Heart left ventricle (tissue), 16 donors: ENCODE measurements at regions not wholly inside any gene's neighbourhood (a gene's known extent, or its start where the extent isn't known, plus 50 kb on each side); places are given as distances from the start of the nearest gene placed in this dataset.
"Not testable (repeated sequence)": the region's sequence is repeated elsewhere in the genome, so short reads cannot be mapped to it uniquely, and the experiment has no call there.

ENCODE experiments used
- ATAC-seq, 4 donors: fragments of 200-7000 bp; cut with Tn5 transposase; one replicate each; pipeline ENCODE4 v1.9.1; 2020 to 2022; ENCODE audit warnings: moderate library complexity in 4 of 4, mild to moderate bottlenecking in 3 of 4, moderate number of reproducible peaks in 1 of 4
- DNase-seq, 5 donors: peaks; one replicate each; pipeline ENCODE4 v3.0.0-alpha.2; 2020
- H3K27ac ChIP-seq, 12 donors: fragments of 200-600 bp; sonication (generic) in 4 of 12; one replicate each; pipeline versions ENCODE4 v1.5.0 to v1.8.0; 2016 to 2022; ENCODE audit warnings: mild to moderate bottlenecking in 2 of 12
- H3K27me3 ChIP-seq, 9 donors: fragments of 200-600 bp; sonication (generic) in 2 of 9; one replicate each; pipeline versions ENCODE4 v1.5.1 to v1.8.0; 2016 to 2022; ENCODE audit warnings: mild to moderate bottlenecking in 3 of 9
- H3K36me3 ChIP-seq, 9 donors: fragments of 200-600 bp; sonication (generic) in 2 of 9; one replicate each; pipeline versions ENCODE4 v1.5.0 to v1.8.0; 2018 to 2022; ENCODE audit warnings: mild to moderate bottlenecking in 2 of 9
- H3K4me1 ChIP-seq, 12 donors: fragments of 200-600 bp; sonication (generic) in 4 of 12; one replicate each; pipeline versions ENCODE4 v1.5.0 to v1.8.0; 2016 to 2022; ENCODE audit warnings: mild to moderate bottlenecking in 3 of 12
- H3K4me3 ChIP-seq, 12 donors: fragments of 200-600 bp; sonication (generic) in 4 of 12; one replicate each; pipeline versions ENCODE4 v1.5.0 to v1.8.0; 2017 to 2022; ENCODE audit warnings: mild to moderate bottlenecking in 9 of 12, moderate library complexity in 4 of 12
- H3K9me3 ChIP-seq, 12 donors: fragments of 200-600 bp; sonication (generic) in 4 of 12; one replicate each; pipeline versions ENCODE4 v1.5.0 to v1.8.0; 2016 to 2022; ENCODE audit warnings: mild to moderate bottlenecking in 1 of 12
- POLR2A ChIP-seq, 2 donors: fragments of 450-650 bp; IDR thresholded peaks; one replicate each; pipeline ENCODE4 v1.6.1; 2017; ENCODE audit warnings: antibody characterized with exemption in 2 of 2, mild to moderate bottlenecking in 2 of 2, moderate library complexity in 2 of 2
- WGBS, 4 donors: extraction: QIAGEN DNeasy Blood & Tissue Kit in 2 of 4; methylation state at CpG; one replicate each; pipeline versions ENCODE4 v1.1.5 to v1.1.7; 2013 to 2018; 5-methylcytosine and 5-hydroxymethylcytosine counted together
- intact Hi-C, 10 donors: fragments of 100-400 bp; cut with DNase I; formaldehyde crosslinking; loops; one replicate each; pipeline versions ENCODE4 v1.11.1 to v1.14.2; 2022
- TF ChIP-seq, protein P1 (sequence below), 12 donors: fragments of 200-600 bp; sonication (generic) in 4 of 12; IDR thresholded peaks; one replicate each; pipeline versions ENCODE4 v1.5.0 to v1.8.0; 2018 to 2022; ENCODE audit warnings: antibody characterized with exemption in 12 of 12, mild to moderate bottlenecking in 5 of 12
- donor health status: ischemic (EF 13 %, LVEDD 7.1; RV severe dilation, severe dysfunction).
- donor health status: healthy with polysubstance abuse.
- donor health status: DM: no; HTN: yes; CAD: no.
- donor health status: DM: no; HTN: no; CAD: no.
- donor health status: ischemic (EF 25% LVEDD 6.9; RV normal size, moderate dysfunction).
- donor health status: ischemic (EF 25% LVEDD 5.7; RV mildly dilated, moderate dysfunction).
- donor health status: healthy.
- donor health status: DM: yes; HTN: yes; CAD: no.
- donor health status: ischemic (EF 35%, LVEDD 5.7; RV mildly dilated, moderate dysfunction).
- donor health status: nonischemic (EF 11% LVEDD 7.7; RV severe dilation, severe dysfunction).
- donor health status: DM: yes; HTN: yes; CAD: no.
- donor health status: PGD.
- donor health status: ischemic (EF 29% LVEDD 5.4; RV normal size, mild dysfunction).
- donor health status: nonischemic (EF 23%, LVEDD 6.1; RV moderate dilation, normal function).

DNA sequence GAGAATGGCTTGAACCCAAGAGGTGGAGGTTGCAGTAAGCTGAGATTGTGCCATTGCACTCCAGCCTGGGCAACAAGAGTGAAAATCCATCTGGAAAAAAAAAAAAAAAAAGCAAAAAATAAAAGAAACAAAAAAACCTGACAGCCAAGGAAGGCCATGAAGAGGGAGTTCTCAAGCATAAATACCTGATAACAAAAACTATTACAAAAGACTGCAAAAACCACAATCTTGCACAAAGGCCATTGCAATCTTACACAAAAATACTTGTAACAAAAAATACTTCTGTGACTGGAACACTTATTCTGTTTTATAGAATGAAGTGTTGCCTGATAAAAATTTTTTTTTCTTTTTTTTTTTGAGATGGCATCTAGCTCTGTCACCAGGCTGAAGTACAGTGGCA lies 61.5 kb upstream of the TSC22D1 start:
- no peak for TF ChIP-seq POLR2A (IDR thresholded peaks at IDR 0.05)
- TF ChIP-seq, protein P1, sequence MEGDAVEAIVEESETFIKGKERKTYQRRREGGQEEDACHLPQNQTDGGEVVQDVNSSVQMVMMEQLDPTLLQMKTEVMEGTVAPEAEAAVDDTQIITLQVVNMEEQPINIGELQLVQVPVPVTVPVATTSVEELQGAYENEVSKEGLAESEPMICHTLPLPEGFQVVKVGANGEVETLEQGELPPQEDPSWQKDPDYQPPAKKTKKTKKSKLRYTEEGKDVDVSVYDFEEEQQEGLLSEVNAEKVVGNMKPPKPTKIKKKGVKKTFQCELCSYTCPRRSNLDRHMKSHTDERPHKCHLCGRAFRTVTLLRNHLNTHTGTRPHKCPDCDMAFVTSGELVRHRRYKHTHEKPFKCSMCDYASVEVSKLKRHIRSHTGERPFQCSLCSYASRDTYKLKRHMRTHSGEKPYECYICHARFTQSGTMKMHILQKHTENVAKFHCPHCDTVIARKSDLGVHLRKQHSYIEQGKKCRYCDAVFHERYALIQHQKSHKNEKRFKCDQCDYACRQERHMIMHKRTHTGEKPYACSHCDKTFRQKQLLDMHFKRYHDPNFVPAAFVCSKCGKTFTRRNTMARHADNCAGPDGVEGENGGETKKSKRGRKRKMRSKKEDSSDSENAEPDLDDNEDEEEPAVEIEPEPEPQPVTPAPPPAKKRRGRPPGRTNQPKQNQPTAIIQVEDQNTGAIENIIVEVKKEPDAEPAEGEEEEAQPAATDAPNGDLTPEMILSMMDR (IDR thresholded peaks at IDR 0.05) = no peak
- DNase-seq (no peak), ATAC-seq (no peak)
- no peak overlapping the region for H3K4me3 ChIP-seq
- H3K27ac ChIP-seq = no peak overlapping the region
- H3K4me1 ChIP-seq = no peaks in the 10 kb centered on the region
- no peaks in the 10 kb centered on the region for H3K36me3 ChIP-seq
- H3K9me3 ChIP-seq = no peaks in the 10 kb centered on the region
- intact Hi-C loops = no loop called here
- no peaks in the 10 kb centered on the region for H3K27me3 ChIP-seq

DNA sequence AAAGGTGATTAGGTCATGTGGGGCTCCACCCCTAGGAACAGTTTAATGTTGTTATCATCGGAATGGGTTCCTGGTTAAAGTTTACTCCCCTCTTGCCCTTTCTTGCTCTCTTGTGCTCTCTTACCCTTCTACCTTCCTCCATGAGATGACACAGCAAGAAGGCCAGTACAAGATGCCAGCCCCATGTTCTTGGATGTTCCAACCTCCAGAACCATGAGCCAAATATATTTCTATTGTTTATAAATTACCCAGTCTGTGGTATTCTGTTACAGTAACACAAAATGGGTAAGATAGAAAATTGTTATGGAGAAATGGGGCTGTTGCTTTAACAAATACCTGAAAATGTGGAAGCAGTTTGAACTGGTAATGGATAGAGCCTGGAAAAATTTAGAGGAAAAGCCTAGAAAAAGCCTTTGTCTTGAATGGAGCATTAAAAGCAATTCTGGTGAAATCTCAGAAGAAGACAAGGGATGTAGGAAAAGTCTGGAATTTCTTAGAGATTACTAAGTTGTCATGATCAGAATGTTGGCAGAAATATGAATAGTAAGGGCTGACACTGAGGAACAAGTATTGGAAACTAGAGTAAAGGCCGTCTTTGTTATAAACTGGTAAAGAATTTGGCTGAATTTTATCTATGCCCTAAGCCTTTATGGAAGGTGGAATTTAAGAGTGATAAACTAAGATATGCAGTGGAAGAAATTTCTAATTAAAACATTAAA lies 53.5 kb upstream of the TSC22D1 start:
- Histone ChIP-seq H3K4me3 (no peak overlapping the region), H3K9me3 (no peaks in the 10 kb centered on the region), H3K4me1 (no peaks in the 10 kb centered on the region), H3K27me3 (no peaks in the 10 kb centered on the region), H3K27ac (no peak overlapping the region), H3K36me3 (no peaks in the 10 kb centered on the region)
- DNase-seq (no peak), ATAC-seq (no peak)
- WGBS, 4 donors = 59 to 82% (median 74%) methylated on average over 2 of the region's 2 CpGs
- intact Hi-C loops = no loop called here
- TF ChIP-seq, protein P1 (IDR thresholded peaks at IDR 0.05) = no peak
- no peak for TF ChIP-seq POLR2A (IDR thresholded peaks at IDR 0.05)

DNA sequence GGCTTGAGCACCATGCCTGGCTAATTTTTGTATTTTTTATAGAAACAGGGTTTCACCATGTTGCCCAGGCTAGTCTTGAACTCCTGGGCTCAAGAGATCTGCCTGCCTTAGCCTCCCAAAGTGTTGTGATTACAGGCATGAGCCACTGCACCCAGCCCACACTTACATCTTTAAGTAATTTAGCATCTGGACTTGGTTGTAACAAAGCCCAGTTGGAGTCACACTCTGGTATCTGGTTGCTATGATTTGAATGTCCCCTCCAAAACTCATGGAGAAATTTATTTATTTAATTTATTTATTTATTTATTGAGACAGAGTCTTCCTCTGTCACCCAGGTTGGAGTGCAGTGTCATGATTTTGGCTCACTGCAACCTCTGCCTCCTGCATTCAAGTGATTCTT lies 52.7 kb upstream of the TSC22D1 start:
- H3K4me1 ChIP-seq, ATAC-seq, H3K27ac ChIP-seq, H3K27me3 ChIP-seq, intact Hi-C loops, H3K9me3 ChIP-seq, H3K4me3 ChIP-seq, H3K36me3 ChIP-seq, DNase-seq: not testable (repeated sequence)

DNA sequence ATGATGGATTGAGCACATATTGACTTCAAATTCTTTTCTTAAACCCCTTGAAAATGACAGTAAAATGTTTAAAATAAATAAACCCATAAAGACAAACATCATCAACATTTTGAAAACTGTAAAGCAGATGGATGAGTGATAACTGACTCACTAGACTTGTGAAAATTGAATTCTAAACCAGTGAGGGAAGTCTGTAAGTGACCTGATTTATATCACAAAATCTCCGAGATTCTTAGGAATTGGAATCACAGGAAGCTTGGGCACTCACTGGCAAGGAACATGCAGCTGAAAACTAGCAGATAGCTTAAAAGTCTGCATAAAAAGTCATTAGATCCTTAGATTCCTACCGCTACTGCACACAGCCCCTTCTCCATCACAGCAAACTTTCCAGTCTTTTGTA lies 51.3 kb upstream of the TSC22D1 start:
- H3K27me3 ChIP-seq = no peaks in the 10 kb centered on the region
- H3K36me3 ChIP-seq = no peaks in the 10 kb centered on the region
- ATAC-seq (no peak), DNase-seq (no peak)
- intact Hi-C loops = no loop called here
- 81 to 92% (median 88%) methylated on average over 2 of the region's 2 CpGs for WGBS, 4 donors
- TF ChIP-seq, protein P1 (IDR thresholded peaks at IDR 0.05) = no peak
- no peak for TF ChIP-seq POLR2A (IDR thresholded peaks at IDR 0.05)
- no peak overlapping the region for H3K4me3 ChIP-seq
- H3K9me3 ChIP-seq = no peaks in the 10 kb centered on the region
- H3K4me1 ChIP-seq = no peaks in the 10 kb centered on the region
- no peak overlapping the region for H3K27ac ChIP-seq

DNA sequence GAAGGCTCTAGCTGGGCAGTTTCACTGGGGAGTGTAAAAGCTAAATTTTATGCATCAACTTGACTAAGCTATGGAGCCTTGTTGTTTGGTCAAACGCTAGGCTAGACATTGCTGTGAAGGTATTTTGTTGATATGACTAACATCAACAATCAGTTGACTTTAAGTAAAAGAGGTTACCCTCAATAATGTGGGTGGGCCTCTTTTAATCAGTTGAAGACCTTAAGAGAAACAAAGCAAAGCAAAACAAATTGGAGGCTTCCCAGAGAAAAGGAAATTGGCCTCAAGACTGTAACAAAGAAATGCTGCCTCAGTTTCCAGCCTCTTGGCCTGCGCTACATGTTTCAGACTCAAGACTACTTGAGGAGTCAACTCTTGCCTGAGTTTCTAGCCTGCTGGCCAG lies 50.0 kb upstream of the TSC22D1 start:
- Histone ChIP-seq H3K9me3 (no peaks in the 10 kb centered on the region), H3K27me3 (no peaks in the 10 kb centered on the region), H3K4me1 (no peaks in the 10 kb centered on the region), H3K4me3 (no peak overlapping the region), H3K27ac (no peak overlapping the region), H3K36me3 (no peaks in the 10 kb centered on the region)
- ATAC-seq (no peak), DNase-seq (no peak)
- TF ChIP-seq, protein P1 (IDR thresholded peaks at IDR 0.05) = no peak
- 87 to 100% (median 97%) methylated on average over 2 of the region's 2 CpGs for WGBS, 4 donors
- intact Hi-C loops = no loop called here
